Stimulated activated naive CD4-positive, alpha-beta T cell treated with Interleukin-2 at 50 U/mL for 16 hours (primary cell): ENCODE measurements at regions not wholly inside any gene's neighbourhood (a gene's known extent, or its start where the extent isn't known, plus 50 kb on each side); places are given as distances from the start of the nearest gene placed in this dataset.
"Not testable (repeated sequence)": the region's sequence is repeated elsewhere in the genome, so short reads cannot be mapped to it uniquely, and the experiment has no call there.

Experiments
- DNase-seq: peaks from one replicate; lab custom pipeline; 2025; lab: John Stamatoyannopoulos, UW

GRCh38 chr3:176628101-176628639 is 569.1 kb downstream of the TBL1XR1 start:
- DNase-seq = no peak

GRCh38 chr3:176623468-176624150 is 573.7 kb downstream of the TBL1XR1 start:
- no peak for DNase-seq

GRCh38 chr3:176619833-176620232 is 577.4 kb downstream of the TBL1XR1 start:
- DNase-seq = no peak

GRCh38 chr3:176615826-176616225 is 581.5 kb downstream of the TBL1XR1 start:
- no peak for DNase-seq

GRCh38 chr3:176611703-176612102 is 585.6 kb downstream of the TBL1XR1 start:
- no peak for DNase-seq

- DNase-seq = no peak
These were observed 587.9 kb downstream of the TBL1XR1 start for GRCh38 chr3:176609361-176609760.

GRCh38 chr3:176605553-176605952 is 591.7 kb downstream of the TBL1XR1 start:
- DNase-seq = not testable (repeated sequence)

- DNase-seq = no peak
These were observed 602.0 kb downstream of the TBL1XR1 start for GRCh38 chr3:176595307-176595706.

GRCh38 chr3:176590722-176591121 is 606.6 kb downstream of the TBL1XR1 start:
- no peak for DNase-seq

GRCh38 chr3:176587089-176587488 is 610.2 kb downstream of the TBL1XR1 start:
- DNase-seq = no peak

- no peak for DNase-seq
These were observed 612.7 kb downstream of the TBL1XR1 start for GRCh38 chr3:176584413-176585176.

GRCh38 chr3:176583956-176584355 is 613.3 kb downstream of the TBL1XR1 start:
- no peak for DNase-seq

GRCh38 chr3:176581589-176581988 is 615.7 kb downstream of the TBL1XR1 start:
- DNase-seq = no peak

GRCh38 chr3:176579711-176580185 is 617.5 kb downstream of the TBL1XR1 start:
- no peak for DNase-seq

GRCh38 chr3:176578316-176578715 is 619.0 kb downstream of the TBL1XR1 start:
- no peak for DNase-seq

- DNase-seq = no peak
These were observed 619.8 kb downstream of the TBL1XR1 start for GRCh38 chr3:176577447-176577846.

- DNase-seq = no peak
These were observed 622.5 kb downstream of the TBL1XR1 start for GRCh38 chr3:176574786-176575185.

- DNase-seq = no peak
These were observed 625.4 kb downstream of the TBL1XR1 start for GRCh38 chr3:176571926-176572325.

GRCh38 chr3:176570992-176571391 is 626.3 kb downstream of the TBL1XR1 start:
- no peak for DNase-seq

- no peak for DNase-seq
These were observed 629.1 kb downstream of the TBL1XR1 start for GRCh38 chr3:176568189-176568588.

- no peak for DNase-seq
These were observed 630.5 kb downstream of the TBL1XR1 start for GRCh38 chr3:176566757-176567156.

GRCh38 chr3:176562331-176562730 is 635.0 kb downstream of the TBL1XR1 start:
- DNase-seq = no peak

- no peak for DNase-seq
These were observed 635.5 kb downstream of the TBL1XR1 start for GRCh38 chr3:176561826-176562225.
